ENCODE measurements at regions not wholly inside any gene's neighbourhood (a gene's known extent, or its start where the extent isn't known, plus 50 kb on each side); places are given as distances from the start of the nearest gene placed in this dataset.

- no peak for TF ChIP-seq EZH2 (IDR thresholded peaks at IDR 0.05; ENCODE audit: insufficient read depth, low read length)
- no peak for TF ChIP-seq CTCF (IDR thresholded peaks at IDR 0.05; ENCODE audit: insufficient read depth, low read depth, low read length)
Measured at GRCh38 chr12:132393245-132393795, 63.9 kb upstream of the GALNT9 start.

Data from astrocyte (in vitro differentiated cells and primary cell).